Medulla oblongata (tissue), 1 donor: ENCODE measurements at regions not wholly inside any gene's neighbourhood (a gene's known extent, or its start where the extent isn't known, plus 50 kb on each side); places are given as distances from the start of the nearest gene placed in this dataset.
"Not testable (repeated sequence)": the region's sequence is repeated elsewhere in the genome, so short reads cannot be mapped to it uniquely, and the experiment has no call there.

Experiments used
- DNase-seq: peaks from one replicate; pipeline ENCODE4 v3.0.0-alpha.2; 2015; ENCODE audit errors: extremely low spot score

- no peak for DNase-seq
Measured at GRCh38 chrX:81857192-81857591, 655.3 kb downstream of the SH3BGRL start.

GRCh38 chrX:81866873-81867272 is 665.0 kb downstream of the SH3BGRL start:
- no peak for DNase-seq

GRCh38 chrX:81868979-81869378 is 667.1 kb downstream of the SH3BGRL start:
- no peak for DNase-seq

GRCh38 chrX:81874807-81875206 is 672.9 kb downstream of the SH3BGRL start:
- DNase-seq = no peak

- DNase-seq = no peak
Measured at GRCh38 chrX:81875800-81876199, 673.9 kb downstream of the SH3BGRL start.

- DNase-seq = no peak
Measured at GRCh38 chrX:81876437-81876836, 674.5 kb downstream of the SH3BGRL start.

GRCh38 chrX:81890521-81890920 is 688.6 kb downstream of the SH3BGRL start:
- DNase-seq = no peak

- DNase-seq = no peak
Measured at GRCh38 chrX:81900522-81900921, 698.6 kb downstream of the SH3BGRL start.

- DNase-seq = no peak
Measured at GRCh38 chrX:81925812-81926211, 723.9 kb downstream of the SH3BGRL start.

- not testable (repeated sequence) for DNase-seq
Measured at GRCh38 chrX:81945911-81946310, 744.0 kb downstream of the SH3BGRL start.

- no peak for DNase-seq
Measured at GRCh38 chrX:81957318-81957717, 755.4 kb downstream of the SH3BGRL start.

GRCh38 chrX:81957900-81958545 is 756.1 kb downstream of the SH3BGRL start:
- DNase-seq = peak; percentile 29

- no peak for DNase-seq
Measured at GRCh38 chrX:81959964-81960363, 758.1 kb downstream of the SH3BGRL start.

GRCh38 chrX:81974413-81974812 is 772.5 kb downstream of the SH3BGRL start:
- not testable (repeated sequence) for DNase-seq

- no peak for DNase-seq
Measured at GRCh38 chrX:81979806-81980515, 778.1 kb downstream of the SH3BGRL start.

GRCh38 chrX:81987217-81987616 is 785.3 kb downstream of the SH3BGRL start:
- DNase-seq = not testable (repeated sequence)

- DNase-seq = no peak
Measured at GRCh38 chrX:81996166-81996565, 794.3 kb downstream of the SH3BGRL start.

- DNase-seq = no peak
Measured at GRCh38 chrX:82029571-82030218, 827.8 kb downstream of the SH3BGRL start.

GRCh38 chrX:82031250-82031649 is 829.3 kb downstream of the SH3BGRL start:
- DNase-seq = no peak

GRCh38 chrX:82038793-82039192 is 836.9 kb downstream of the SH3BGRL start:
- DNase-seq = no peak

GRCh38 chrX:82041034-82041433 is 839.1 kb downstream of the SH3BGRL start:
- DNase-seq = no peak

GRCh38 chrX:82058728-82059127 is 856.8 kb downstream of the SH3BGRL start:
- no peak for DNase-seq

GRCh38 chrX:82070948-82071347 is 869.0 kb downstream of the SH3BGRL start:
- DNase-seq = no peak
